HEK293 (cell line): ENCODE measurements at regions not wholly inside any gene's neighbourhood (a gene's known extent, or its start where the extent isn't known, plus 50 kb on each side); places are given as distances from the start of the nearest gene placed in this dataset.

Experiments used
- CTCF ChIA-PET: fragments of 350-600 bp; formaldehyde crosslinking; extraction: SDS; loops from one replicate; lab custom pipeline; 2021; ENCODE audit warnings: antibody characterized with exemption; lab: Yijun Ruan, JAX
- POLR2A ChIA-PET: fragments of 300-600 bp; formaldehyde crosslinking; extraction: SDS; loops from one replicate; lab custom pipeline; 2020; ENCODE audit warnings: antibody characterized with exemption, inconsistent platforms; lab: Yijun Ruan, JAX
- H3K27ac ChIP-seq: fragments of 200-500 bp; sonication (Bioruptor generic); 2 replicates; pipeline ENCODE4 v1.5.1; 2014; ENCODE audit warnings: low read depth, low read length, control low read depth, inconsistent platforms; ENCODE audit errors: extremely low read depth
- H3K36me3 ChIP-seq, 2 experiments: fragments of 200-500 bp in 1 of 2; sonication (Bioruptor generic) in 1 of 2; 1 replicate in 1 of 2; 2 replicates in 1 of 2; pipeline ENCODE4 v1.5.1; 2014 to 2017; ENCODE audit warnings: inconsistent platforms in 2 of 2, low read length in 2 of 2; ENCODE audit not compliant: control insufficient read depth in 2 of 2, insufficient read depth in 1 of 2
- H3K4me1 ChIP-seq: fragments of 200-500 bp; sonication (Bioruptor generic); 2 replicates; pipeline ENCODE4 v1.5.1; 2014; ENCODE audit warnings: mild to moderate bottlenecking, low read length, inconsistent platforms; ENCODE audit not compliant: control insufficient read depth, insufficient read depth
- H3K4me3 ChIP-seq: 2 replicates; pipeline ENCODE4 v1.5.1; 2011; ENCODE audit warnings: low read depth, mild to moderate bottlenecking, control low read depth, low read length, moderate library complexity
- H3K9me3 ChIP-seq: fragments of 200-500 bp; sonication (Bioruptor generic); 2 replicates; pipeline ENCODE4 v1.5.1; 2014; ENCODE audit warnings: low read depth, low read length, inconsistent platforms; ENCODE audit not compliant: control insufficient read depth, insufficient read depth
- BCL11A ChIP-seq: fragments of 450-650 bp; formaldehyde crosslinking; IDR thresholded peaks from 2 replicates; pipeline ENCODE4 v1.5.1; 2016; ENCODE audit warnings: low read depth, missing biosample characterization, missing genetic modification characterization
- KLF16 ChIP-seq: fragments of 450-650 bp; formaldehyde crosslinking; IDR thresholded peaks from 2 replicates; pipeline ENCODE4 v1.5.1; 2017; ENCODE audit warnings: missing biosample characterization, missing genetic modification characterization
- SETDB1 ChIP-seq: IDR thresholded peaks from one replicate; pipeline ENCODE4 v1.6.1; 2017; ENCODE audit warnings: mild to moderate bottlenecking, low read length, moderate library complexity, mixed read lengths; ENCODE audit not compliant: insufficient read length
- TCF7L2 ChIP-seq: IDR thresholded peaks from 2 replicates; pipeline ENCODE4 v1.6.1; 2011; ENCODE audit warnings: low read depth, mild to moderate bottlenecking, inconsistent platforms, low read length, moderate library complexity, borderline replicate concordance
- ZBTB7A ChIP-seq: fragments of 450-650 bp; formaldehyde crosslinking; IDR thresholded peaks from 2 replicates; pipeline ENCODE4 v1.5.1; 2016; ENCODE audit warnings: low read depth, missing biosample characterization, missing genetic modification characterization
- ZEB2 ChIP-seq: fragments of 450-650 bp; formaldehyde crosslinking; IDR thresholded peaks from 2 replicates; pipeline ENCODE4 v1.5.1; 2016; ENCODE audit warnings: missing biosample characterization, missing genetic modification characterization
- ZFP41 ChIP-seq: fragments of 450-650 bp; formaldehyde crosslinking; IDR thresholded peaks from 2 replicates; pipeline ENCODE4 v1.5.1; 2016; ENCODE audit warnings: missing biosample characterization, missing genetic modification characterization, borderline replicate concordance
- ZNF112 ChIP-seq: fragments of 450-650 bp; formaldehyde crosslinking; IDR thresholded peaks from 2 replicates; pipeline ENCODE4 v1.5.0; 2017; ENCODE audit warnings: missing biosample characterization, missing genetic modification characterization
- ZNF18 ChIP-seq: fragments of 450-650 bp; formaldehyde crosslinking; IDR thresholded peaks from 2 replicates; pipeline ENCODE4 v1.5.1; 2016; ENCODE audit warnings: missing biosample characterization, missing genetic modification characterization
- ZNF223 ChIP-seq: fragments of 450-650 bp; formaldehyde crosslinking; IDR thresholded peaks from 2 replicates; pipeline ENCODE4 v1.5.1; 2016; ENCODE audit warnings: missing biosample characterization, missing genetic modification characterization
- ZNF335 ChIP-seq: fragments of 450-650 bp; formaldehyde crosslinking; conservative IDR thresholded peaks from 2 replicates; pipeline ENCODE4 v1.5.1; 2016; ENCODE audit warnings: missing biosample characterization, missing genetic modification characterization
- ZNF416 ChIP-seq: fragments of 450-650 bp; formaldehyde crosslinking; IDR thresholded peaks from 2 replicates; pipeline ENCODE4 v1.5.1; 2016; ENCODE audit warnings: missing biosample characterization, missing genetic modification characterization
- ZNF433 ChIP-seq: fragments of 450-650 bp; formaldehyde crosslinking; IDR thresholded peaks from 2 replicates; pipeline ENCODE4 v1.5.1; 2016; ENCODE audit warnings: missing biosample characterization, missing genetic modification characterization, low read depth
- ZNF501 ChIP-seq: fragments of 450-650 bp; formaldehyde crosslinking; IDR thresholded peaks from 2 replicates; pipeline ENCODE4 v1.5.1; 2016; ENCODE audit warnings: missing biosample characterization, missing genetic modification characterization
- ZNF580 ChIP-seq: fragments of 450-650 bp; formaldehyde crosslinking; IDR thresholded peaks from 2 replicates; pipeline ENCODE4 v1.5.1; 2016; ENCODE audit warnings: missing biosample characterization, missing genetic modification characterization
- ZNF664 ChIP-seq: fragments of 450-650 bp; formaldehyde crosslinking; IDR thresholded peaks from 2 replicates; pipeline ENCODE4 v1.5.1; 2016; ENCODE audit warnings: missing biosample characterization, missing genetic modification characterization
- ZNF677 ChIP-seq: fragments of 450-650 bp; IDR thresholded peaks from 2 replicates; pipeline ENCODE4 v1.5.0; 2018; ENCODE audit warnings: missing biosample characterization, mild to moderate bottlenecking, missing genetic modification characterization, moderate library complexity
- ZNF747 ChIP-seq: fragments of 450-650 bp; formaldehyde crosslinking; IDR thresholded peaks from 2 replicates; pipeline ENCODE4 v1.5.1; 2016; ENCODE audit warnings: missing biosample characterization, missing genetic modification characterization
- ZNF768 ChIP-seq: fragments of 450-650 bp; formaldehyde crosslinking; IDR thresholded peaks from 2 replicates; pipeline ENCODE4 v1.5.1; 2018; ENCODE audit warnings: missing biosample characterization, mild to moderate bottlenecking, missing genetic modification characterization
- ZNF792 ChIP-seq: fragments of 450-650 bp; formaldehyde crosslinking; IDR thresholded peaks from 2 replicates; pipeline ENCODE4 v1.5.1; 2016; ENCODE audit warnings: missing biosample characterization, missing genetic modification characterization
- ZXDB ChIP-seq: fragments of 450-650 bp; formaldehyde crosslinking; IDR thresholded peaks from 2 replicates; pipeline ENCODE4 v1.5.1; 2016; ENCODE audit warnings: missing biosample characterization, missing genetic modification characterization
- TF ChIP-seq, protein P1 (sequence below): fragments of 450-650 bp; formaldehyde crosslinking; optimal IDR thresholded peaks from 2 replicates; pipeline ENCODE3; 2016; ENCODE audit warnings: missing biosample characterization, mild to moderate bottlenecking, missing genetic modification characterization
- TF ChIP-seq, protein P2 (sequence below): fragments of 450-650 bp; formaldehyde crosslinking; IDR thresholded peaks from 2 replicates; pipeline ENCODE4 v1.5.1; 2016; ENCODE audit warnings: missing biosample characterization, missing genetic modification characterization

- POLR2A ChIA-PET = no interaction called here
- Histone ChIP-seq H3K36me3 (no peaks in the 10 kb centered on the region), H3K4me3 (no peak overlapping the region), H3K4me1 (peaks cover 6% of the 10 kb centered on the region; the same call in 1 of the 2 replicates), H3K27ac (no peak overlapping the region), H3K9me3 (no peaks in the 10 kb centered on the region)
- CTCF ChIA-PET = no interaction called here
- TF ChIP-seq SETDB1 (no peak), ZNF664 (tag by site-specific recombination) (no peak), ZNF501 (tag by site-specific recombination) (no peak), ZNF433 (no peak), ZNF580 (tag by site-specific recombination) (no peak), ZBTB7A (no peak), ZNF18 (tag by site-specific recombination) (no peak), BCL11A (tag by site-specific recombination) (no peak), ZNF677 (no peak), ZFP41 (no peak), ZNF112 (tag by site-specific recombination) (no peak), KLF16 (tag by site-specific recombination) (no peak), ZEB2 (tag by site-specific recombination) (no peak), ZNF223 (tag by site-specific recombination) (no peak), ZNF335 (tag by site-specific recombination) (no peak), ZNF768 (tag by site-specific recombination) (no peak), ZNF792 (no peak), ZNF416 (no peak), ZNF747 (tag by site-specific recombination) (no peak)
- TF ChIP-seq, protein P1, sequence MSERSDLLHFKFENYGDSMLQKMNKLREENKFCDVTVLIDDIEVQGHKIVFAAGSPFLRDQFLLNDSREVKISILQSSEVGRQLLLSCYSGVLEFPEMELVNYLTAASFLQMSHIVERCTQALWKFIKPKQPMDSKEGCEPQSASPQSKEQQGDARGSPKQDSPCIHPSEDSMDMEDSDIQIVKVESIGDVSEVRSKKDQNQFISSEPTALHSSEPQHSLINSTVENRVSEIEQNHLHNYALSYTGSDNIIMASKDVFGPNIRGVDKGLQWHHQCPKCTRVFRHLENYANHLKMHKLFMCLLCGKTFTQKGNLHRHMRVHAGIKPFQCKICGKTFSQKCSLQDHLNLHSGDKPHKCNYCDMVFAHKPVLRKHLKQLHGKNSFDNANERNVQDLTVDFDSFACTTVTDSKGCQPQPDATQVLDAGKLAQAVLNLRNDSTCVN (tag by site-specific recombination) = no peak
- TF ChIP-seq, all 188 proteins: peak for 0
These were observed 223.3 kb upstream of the STXBP5 start for GRCh38 chr6:146980900-146981329.

GRCh38 chr6:146981981-146982380, 222.2 kb upstream of the STXBP5 start:
- ChIA-PET POLR2A (interaction anchor here (0.6 kb wide), 1 partner anchor 9 kb away, joined by 5 read pairs; no protein-coding TSS in a partner anchor), CTCF (no interaction called here)
- H3K36me3 ChIP-seq = no peaks in the 10 kb centered on the region
- H3K27ac ChIP-seq = no peak overlapping the region
- H3K4me1 ChIP-seq = peaks cover 6% of the 10 kb centered on the region; the same call in 1 of the 2 replicates
- TF ChIP-seq ZXDB (tag by site-specific recombination) = 0 out of 2 replicates have a peak, but pooled peaks have one; percentile 42
- TF ChIP-seq TCF7L2 = 0 out of 2 replicates have a peak, but pooled peaks have one; percentile 19
- TF ChIP-seq, protein P2, sequence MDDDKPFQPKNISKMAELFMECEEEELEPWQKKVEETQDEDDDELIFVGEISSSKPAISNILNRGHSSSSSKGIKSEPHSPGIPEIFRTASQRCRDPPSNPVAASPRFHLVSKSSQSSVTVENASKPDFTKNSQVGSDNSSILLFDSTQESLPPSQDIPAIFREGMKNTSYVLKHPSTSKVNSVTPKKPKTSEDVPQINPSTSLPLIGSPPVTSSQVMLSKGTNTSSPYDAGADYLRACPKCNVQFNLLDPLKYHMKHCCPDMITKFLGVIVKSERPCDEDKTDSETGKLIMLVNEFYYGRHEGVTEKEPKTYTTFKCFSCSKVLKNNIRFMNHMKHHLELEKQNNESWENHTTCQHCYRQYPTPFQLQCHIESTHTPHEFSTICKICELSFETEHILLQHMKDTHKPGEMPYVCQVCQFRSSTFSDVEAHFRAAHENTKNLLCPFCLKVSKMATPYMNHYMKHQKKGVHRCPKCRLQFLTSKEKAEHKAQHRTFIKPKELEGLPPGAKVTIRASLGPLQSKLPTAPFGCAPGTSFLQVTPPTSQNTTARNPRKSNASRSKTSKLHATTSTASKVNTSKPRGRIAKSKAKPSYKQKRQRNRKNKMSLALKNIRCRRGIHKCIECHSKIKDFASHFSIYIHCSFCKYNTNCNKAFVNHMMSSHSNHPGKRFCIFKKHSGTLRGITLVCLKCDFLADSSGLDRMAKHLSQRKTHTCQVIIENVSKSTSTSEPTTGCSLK (tag by site-specific recombination) = no peak
- TF ChIP-seq SETDB1 = peak; percentile 54
- H3K4me3 ChIP-seq = no peak overlapping the region
- no peaks in the 10 kb centered on the region for H3K9me3 ChIP-seq
